SJCRH30 (cell line): ENCODE measurements at regions not wholly inside any gene's neighbourhood (a gene's known extent, or its start where the extent isn't known, plus 50 kb on each side); places are given as distances from the start of the nearest gene placed in this dataset.
"Not testable (repeated sequence)": the region's sequence is repeated elsewhere in the genome, so short reads cannot be mapped to it uniquely, and the experiment has no call there.

Experiments used
- DNase-seq, 2 experiments: peaks; one replicate each; pipeline ENCODE4 v3.0.0-alpha.2; 2015 to 2020
- H3K27ac ChIP-seq: fragments of 250-450 bp; sonication (Bioruptor Pico); 2 replicates; pipeline ENCODE4 v1.5.1; 2020; ENCODE audit warnings: mild to moderate bottlenecking, moderate library complexity
- H3K27me3 ChIP-seq: fragments of 250-450 bp; sonication (Bioruptor Pico); 2 replicates; pipeline ENCODE4 v1.5.1; 2020; ENCODE audit warnings: mild to moderate bottlenecking, moderate library complexity
- H3K36me3 ChIP-seq: fragments of 250-450 bp; sonication (Bioruptor Pico); 2 replicates; pipeline ENCODE4 v1.5.1; 2020; ENCODE audit warnings: mild to moderate bottlenecking, moderate library complexity
- H3K4me1 ChIP-seq: fragments of 250-450 bp; sonication (Bioruptor Pico); 2 replicates; pipeline ENCODE4 v1.5.1; 2020; ENCODE audit warnings: mild to moderate bottlenecking, moderate library complexity
- H3K4me3 ChIP-seq: fragments of 250-450 bp; sonication (Bioruptor Pico); 2 replicates; pipeline ENCODE4 v1.5.1; 2020; ENCODE audit warnings: mild to moderate bottlenecking, moderate library complexity
- H3K9me3 ChIP-seq: fragments of 250-450 bp; sonication (Bioruptor Pico); replicated peaks from 2 replicates; pipeline ENCODE4 v1.5.1; 2020; ENCODE audit warnings: mild to moderate bottlenecking, moderate library complexity

DNA sequence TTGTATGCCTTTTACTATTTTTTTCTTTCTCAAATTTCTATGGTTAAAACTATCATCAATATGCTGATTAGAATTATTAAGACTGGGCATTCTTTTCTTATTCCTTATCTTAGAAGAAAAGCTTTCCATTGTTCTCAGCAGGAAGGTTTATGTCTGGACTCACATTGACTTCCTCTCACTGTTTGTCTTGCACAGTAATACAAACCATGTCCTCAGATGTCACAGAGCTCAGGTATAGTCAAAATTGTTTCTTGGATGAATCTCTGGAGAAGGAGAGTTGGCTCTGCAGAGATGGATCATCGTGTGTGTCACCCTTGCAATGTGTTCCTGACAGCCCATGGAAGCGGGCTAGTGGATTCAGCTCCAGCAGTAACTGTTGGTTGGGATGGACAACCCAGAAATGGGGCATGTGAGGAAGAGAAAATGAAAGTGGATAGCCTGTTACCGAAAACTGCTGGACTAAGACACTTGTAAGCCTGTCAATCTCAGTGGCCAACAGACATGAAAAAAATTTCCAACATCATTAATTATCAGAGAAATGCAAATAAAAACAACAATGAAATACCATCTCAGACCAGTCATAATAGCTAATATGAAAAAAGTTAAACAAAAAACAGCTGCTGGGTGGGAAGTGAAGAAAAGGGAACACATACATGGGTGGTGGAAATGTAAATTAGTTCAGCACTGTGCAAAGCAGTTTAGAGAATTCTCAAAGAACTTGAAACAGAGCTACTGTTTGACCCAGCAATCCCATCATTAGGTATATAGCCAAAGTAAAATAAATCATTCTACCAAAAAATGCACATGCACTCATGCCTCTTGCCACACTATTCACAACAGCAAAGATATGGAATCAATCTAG lies 967.8 kb downstream of the TMEM121 start:
- no peak overlapping the region for H3K27ac ChIP-seq
- H3K36me3 ChIP-seq: no peaks in the 10 kb centered on the region
- H3K4me1 ChIP-seq: no peaks in the 10 kb centered on the region
- no peaks in the 10 kb centered on the region for H3K27me3 ChIP-seq
- no peak overlapping the region for H3K4me3 ChIP-seq
- no peaks in the 10 kb centered on the region for H3K9me3 ChIP-seq
- no peak for DNase-seq

DNA sequence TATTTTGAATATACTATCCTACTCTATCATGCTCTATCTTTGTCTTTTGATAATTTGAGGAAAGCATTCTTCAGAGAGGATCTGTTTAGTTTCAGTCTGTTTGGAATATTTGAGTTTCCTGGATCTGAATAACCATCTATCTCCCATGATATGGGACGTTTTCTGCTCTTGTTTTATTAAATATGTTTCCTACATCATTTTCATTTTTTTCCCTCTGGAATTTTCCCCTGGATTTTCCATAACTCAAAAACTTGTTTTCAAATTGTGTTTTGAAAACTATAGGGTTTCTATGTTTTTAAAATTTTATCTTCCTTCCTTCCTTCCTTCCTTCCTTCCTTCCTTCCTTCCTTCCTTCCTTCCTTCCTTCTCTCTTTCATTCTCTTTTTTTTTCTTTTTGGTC lies 974.2 kb downstream of the TMEM121 start:
- Histone ChIP-seq H3K27ac (no peak overlapping the region), H3K4me3 (no peak overlapping the region), H3K9me3 (no peaks in the 10 kb centered on the region), H3K27me3 (0 out of 2 replicates have a peak, but pooled peaks cover 10% of the 10 kb centered on the region), H3K36me3 (no peaks in the 10 kb centered on the region), H3K4me1 (no peaks in the 10 kb centered on the region)
- DNase-seq: no peak

DNA sequence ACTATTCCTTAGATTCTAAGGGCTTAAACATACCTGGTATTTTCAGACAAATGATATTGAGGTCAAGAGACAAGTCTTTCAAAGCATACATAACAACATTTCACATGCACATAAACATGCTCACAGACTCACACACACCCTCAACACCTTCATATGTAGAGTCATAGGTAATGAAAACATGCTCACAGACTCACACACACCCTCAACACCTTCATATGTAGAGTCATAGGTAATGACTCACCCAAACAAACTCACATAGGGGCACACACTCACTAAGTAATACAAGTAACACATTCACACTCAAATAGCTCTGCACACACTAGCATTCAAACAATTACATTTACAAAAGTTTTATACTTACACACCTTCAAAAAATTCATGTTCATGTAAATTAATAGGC lies 975.5 kb downstream of the TMEM121 start:
- Histone ChIP-seq H3K9me3 (no peaks in the 10 kb centered on the region), H3K36me3 (no peaks in the 10 kb centered on the region), H3K27me3 (0 out of 2 replicates have a peak, but pooled peaks cover 10% of the 10 kb centered on the region), H3K4me1 (no peaks in the 10 kb centered on the region), H3K4me3 (no peak overlapping the region), H3K27ac (no peak overlapping the region)
- no peak for DNase-seq

DNA sequence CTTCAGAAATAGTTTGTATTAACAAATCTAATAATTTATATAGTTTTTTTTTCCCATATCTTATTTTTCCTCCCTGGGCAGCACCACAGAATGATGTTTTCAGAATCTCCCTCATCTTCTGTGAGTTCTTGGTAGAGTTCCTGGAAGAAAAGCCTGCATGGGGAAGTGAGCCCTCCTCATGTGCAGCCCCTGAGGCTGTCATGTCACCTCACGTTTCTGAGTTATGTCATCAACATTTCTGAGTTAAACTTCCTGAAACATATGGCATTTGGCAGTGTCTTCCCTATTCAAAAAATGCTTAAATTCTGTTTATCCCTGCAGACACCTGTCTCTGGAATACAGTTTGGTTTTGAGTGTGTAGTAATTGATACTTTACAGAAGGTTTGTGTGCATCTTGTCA lies 979.0 kb downstream of the TMEM121 start:
- no peak overlapping the region for H3K4me3 ChIP-seq
- H3K27ac ChIP-seq: no peak overlapping the region
- no peak for DNase-seq
- H3K27me3 ChIP-seq: 0 out of 2 replicates have a peak, but pooled peaks cover 10% of the 10 kb centered on the region
- no peaks in the 10 kb centered on the region for H3K9me3 ChIP-seq
- no peaks in the 10 kb centered on the region for H3K4me1 ChIP-seq
- no peaks in the 10 kb centered on the region for H3K36me3 ChIP-seq

DNA sequence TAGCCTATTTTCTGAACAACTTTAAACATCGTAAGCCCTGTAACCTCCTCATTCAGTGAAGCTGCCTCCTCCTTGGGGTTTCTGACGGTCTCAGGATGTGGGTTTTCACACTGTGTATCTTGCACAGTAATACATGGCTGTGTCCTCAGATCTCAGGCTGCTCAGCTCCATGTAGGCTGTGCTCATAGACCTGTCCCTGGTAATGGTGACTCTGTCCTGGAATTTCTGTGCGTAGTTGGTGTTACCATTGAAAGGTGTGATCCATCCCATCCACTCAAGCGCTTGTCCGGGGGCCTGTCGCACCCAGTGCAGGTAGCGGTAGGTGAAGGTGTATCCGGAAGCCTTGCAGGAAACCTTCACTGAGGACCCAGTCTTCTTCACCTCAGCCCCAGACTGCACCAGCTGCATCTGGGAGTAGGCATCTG lies 980.5 kb downstream of the TMEM121 start:
- no peak for DNase-seq

DNA sequence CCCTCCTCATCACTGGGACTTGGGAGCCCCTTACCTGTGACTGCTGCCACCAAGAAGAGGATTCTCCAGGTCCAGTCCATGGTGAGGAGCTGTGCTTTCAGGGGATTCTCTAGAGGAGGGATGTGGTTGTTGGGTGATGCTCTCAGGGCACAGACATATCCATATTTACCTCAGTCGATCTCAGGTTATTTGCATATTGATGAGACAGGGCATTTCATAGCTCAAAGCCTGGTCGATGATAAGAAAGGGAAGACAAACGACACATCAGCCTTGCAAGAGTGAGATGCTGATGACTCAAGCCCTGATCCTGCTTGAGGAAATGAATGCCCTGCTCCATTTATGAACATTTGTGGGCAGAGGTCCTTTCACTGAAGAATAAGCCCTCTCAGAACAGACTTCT lies 981.0 kb downstream of the TMEM121 start:
- DNase-seq: no peak
- Histone ChIP-seq H3K9me3 (no peaks in the 10 kb centered on the region), H3K36me3 (no peaks in the 10 kb centered on the region), H3K27me3 (0 out of 2 replicates have a peak, but pooled peaks cover 10% of the 10 kb centered on the region), H3K4me1 (no peaks in the 10 kb centered on the region), H3K4me3 (no peak overlapping the region), H3K27ac (no peak overlapping the region)

More for the DNA sequence above, 980.5 kb downstream of the TMEM121 start:
- H3K36me3 ChIP-seq: no peaks in the 10 kb centered on the region
- H3K4me1 ChIP-seq: no peaks in the 10 kb centered on the region
- H3K9me3 ChIP-seq: no peaks in the 10 kb centered on the region
- no peak overlapping the region for H3K4me3 ChIP-seq
- H3K27me3 ChIP-seq: 0 out of 2 replicates have a peak, but pooled peaks cover 10% of the 10 kb centered on the region
- H3K27ac ChIP-seq: no peak overlapping the region

DNA sequence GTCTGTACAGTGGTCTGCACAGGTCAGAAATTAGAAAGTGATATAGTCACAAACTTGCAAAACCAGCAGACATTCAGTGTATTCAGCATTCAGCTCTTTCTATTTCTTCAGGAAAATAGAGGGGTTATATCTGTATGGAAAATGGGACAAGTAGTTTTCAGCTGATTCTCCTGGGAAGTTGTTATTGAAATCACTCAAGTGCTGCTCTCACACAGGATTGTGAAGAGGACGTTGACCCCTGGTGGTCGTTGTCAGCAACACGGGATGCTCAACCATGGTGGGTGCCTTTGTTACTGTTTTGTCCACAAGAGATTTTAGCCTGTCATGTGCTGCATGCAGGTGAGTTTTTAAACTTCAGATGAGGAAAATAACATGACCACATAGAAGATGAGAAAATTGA lies 981.8 kb downstream of the TMEM121 start:
- DNase-seq: no peak
- no peaks in the 10 kb centered on the region for H3K36me3 ChIP-seq
- no peak overlapping the region for H3K4me3 ChIP-seq
- no peak overlapping the region for H3K27ac ChIP-seq
- H3K4me1 ChIP-seq: no peaks in the 10 kb centered on the region
- 0 out of 2 replicates have a peak, but pooled peaks cover 10% of the 10 kb centered on the region for H3K27me3 ChIP-seq
- H3K9me3 ChIP-seq: no peaks in the 10 kb centered on the region

DNA sequence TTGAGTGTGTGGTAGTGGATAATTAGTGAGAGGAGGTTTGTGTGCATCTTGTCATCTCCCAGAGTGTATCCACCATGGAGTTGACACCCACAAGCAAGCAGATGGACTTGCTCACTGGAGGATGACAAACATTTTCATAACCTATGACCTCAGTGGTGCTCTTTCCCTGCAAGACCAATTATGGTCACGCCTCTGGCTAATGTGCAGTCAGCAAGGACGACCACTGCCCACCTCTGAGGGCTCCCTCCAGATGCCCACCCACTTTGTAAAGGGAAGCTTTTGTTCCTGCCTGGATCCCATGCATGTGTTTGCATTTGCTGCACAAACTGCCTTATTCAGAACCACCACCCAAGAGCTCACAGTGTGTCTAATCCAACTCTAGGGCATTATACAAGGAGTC lies 982.8 kb downstream of the TMEM121 start:
- Histone ChIP-seq H3K27me3 (0 out of 2 replicates have a peak, but pooled peaks cover 7% of the 10 kb centered on the region), H3K27ac (no peak overlapping the region), H3K4me3 (no peak overlapping the region), H3K36me3 (no peaks in the 10 kb centered on the region), H3K9me3 (no peaks in the 10 kb centered on the region), H3K4me1 (no peaks in the 10 kb centered on the region)
- DNase-seq: no peak

DNA sequence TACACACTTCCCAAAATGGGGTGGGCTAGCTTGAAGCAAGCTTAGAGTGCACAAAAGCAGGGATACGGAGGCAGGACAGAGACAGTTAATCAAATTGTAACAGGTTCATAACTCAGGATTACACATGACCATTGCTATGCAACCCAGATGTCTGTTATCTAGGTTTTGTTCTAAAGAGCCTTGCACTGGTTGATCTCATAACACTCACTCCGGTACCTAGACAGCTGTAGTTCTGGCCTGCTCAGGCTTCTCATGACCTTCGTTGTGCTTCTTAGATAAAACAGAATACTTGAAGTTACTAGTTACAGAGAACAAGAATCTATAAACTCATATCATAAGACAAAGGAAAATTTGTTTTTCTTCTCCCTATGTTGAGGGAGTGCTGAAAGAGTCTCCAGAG lies 983.4 kb downstream of the TMEM121 start:
- Histone ChIP-seq H3K4me3 (no peak overlapping the region), H3K4me1 (no peaks in the 10 kb centered on the region), H3K27ac (no peak overlapping the region), H3K27me3 (0 out of 2 replicates have a peak, but pooled peaks cover 7% of the 10 kb centered on the region), H3K9me3 (no peaks in the 10 kb centered on the region), H3K36me3 (no peaks in the 10 kb centered on the region)
- no peak for DNase-seq

DNA sequence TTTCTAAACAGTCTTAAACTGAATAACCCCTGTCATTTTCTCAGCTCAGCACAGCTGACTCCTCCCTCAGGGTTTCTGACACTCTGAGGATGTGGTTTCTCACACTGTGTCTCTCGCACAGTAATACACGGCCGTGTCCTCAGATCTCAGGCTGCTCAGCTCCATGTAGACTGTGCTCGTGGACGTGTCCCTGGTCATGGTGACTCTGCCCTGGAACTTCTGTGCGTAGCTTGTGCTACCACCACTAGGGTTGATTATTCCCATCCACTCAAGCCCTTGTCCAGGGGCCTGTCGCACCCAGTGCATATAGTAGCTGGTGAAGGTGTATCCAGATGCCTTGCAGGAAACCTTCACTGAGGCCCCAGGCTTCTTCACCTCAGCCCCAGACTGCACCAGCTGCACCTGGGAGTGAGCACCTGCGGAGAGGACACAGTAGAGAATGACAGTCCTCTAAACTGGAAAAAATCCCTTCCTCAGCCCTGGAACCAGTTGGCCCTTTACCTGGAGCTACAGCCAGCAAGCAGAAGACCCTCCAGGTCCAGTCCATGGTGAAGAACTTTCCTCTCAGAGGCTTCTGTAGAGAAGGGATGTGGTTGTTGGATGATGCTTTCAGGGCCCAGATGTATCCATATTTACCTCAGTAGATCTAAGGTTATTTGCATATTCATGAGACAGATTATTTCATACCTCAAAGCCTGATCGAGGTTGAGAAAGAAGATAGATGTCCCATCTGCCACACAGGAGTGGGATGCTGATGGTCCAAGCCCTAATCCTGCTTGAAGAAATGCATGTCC lies 984.8 kb downstream of the TMEM121 start:
- no peaks in the 10 kb centered on the region for H3K9me3 ChIP-seq
- H3K36me3 ChIP-seq: no peaks in the 10 kb centered on the region
- H3K4me3 ChIP-seq: no peak overlapping the region
- DNase-seq: no peak
- H3K27me3 ChIP-seq: no peaks in the 10 kb centered on the region
- no peak overlapping the region for H3K27ac ChIP-seq
- no peaks in the 10 kb centered on the region for H3K4me1 ChIP-seq

DNA sequence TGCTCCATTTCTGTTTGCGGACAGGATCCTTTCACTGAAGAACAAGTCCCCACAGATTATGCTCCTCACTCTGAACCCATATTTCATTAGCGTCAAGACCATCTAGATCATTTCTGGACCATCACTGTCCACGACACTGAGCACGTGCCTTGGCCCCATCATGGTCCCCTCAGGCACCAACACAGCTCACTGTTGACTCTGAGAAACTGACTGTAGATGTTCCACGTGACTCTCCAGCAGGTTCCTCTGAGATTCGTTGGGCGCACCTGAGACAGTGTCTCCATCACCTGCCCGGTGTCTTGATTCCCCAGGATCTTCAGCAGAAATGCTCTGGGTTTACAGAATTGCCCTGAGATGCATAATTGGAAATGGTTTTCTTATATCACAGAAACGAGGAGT lies 985.4 kb downstream of the TMEM121 start:
- H3K36me3 ChIP-seq: no peaks in the 10 kb centered on the region
- no peak overlapping the region for H3K4me3 ChIP-seq
- H3K4me1 ChIP-seq: no peaks in the 10 kb centered on the region
- no peak overlapping the region for H3K27ac ChIP-seq
- no peaks in the 10 kb centered on the region for H3K9me3 ChIP-seq
- H3K27me3 ChIP-seq: no peaks in the 10 kb centered on the region
- no peak for DNase-seq

DNA sequence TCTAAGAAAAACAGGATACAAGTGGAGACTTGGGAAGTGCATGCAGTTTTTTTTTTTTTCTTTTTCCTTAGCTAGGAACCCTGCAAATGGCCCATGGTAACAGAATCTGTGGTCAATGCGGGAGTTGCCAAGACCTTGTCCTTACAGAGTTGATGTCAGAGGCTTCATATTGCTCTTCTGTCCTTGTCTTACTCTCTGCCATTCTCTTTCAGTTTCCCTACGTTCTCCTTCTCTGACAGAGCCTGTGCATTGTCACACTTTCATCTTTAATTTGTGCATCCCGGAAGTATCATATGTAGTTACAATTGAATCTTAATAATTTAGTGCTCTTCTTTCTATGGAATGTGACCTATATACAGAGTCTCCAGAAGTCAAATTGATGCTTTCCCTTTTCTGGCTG lies 986.9 kb downstream of the TMEM121 start:
- no peaks in the 10 kb centered on the region for H3K4me1 ChIP-seq
- no peaks in the 10 kb centered on the region for H3K36me3 ChIP-seq
- no peak overlapping the region for H3K4me3 ChIP-seq
- no peak for DNase-seq
- H3K27me3 ChIP-seq: no peaks in the 10 kb centered on the region
- H3K27ac ChIP-seq: no peak overlapping the region
- H3K9me3 ChIP-seq: no peaks in the 10 kb centered on the region

DNA sequence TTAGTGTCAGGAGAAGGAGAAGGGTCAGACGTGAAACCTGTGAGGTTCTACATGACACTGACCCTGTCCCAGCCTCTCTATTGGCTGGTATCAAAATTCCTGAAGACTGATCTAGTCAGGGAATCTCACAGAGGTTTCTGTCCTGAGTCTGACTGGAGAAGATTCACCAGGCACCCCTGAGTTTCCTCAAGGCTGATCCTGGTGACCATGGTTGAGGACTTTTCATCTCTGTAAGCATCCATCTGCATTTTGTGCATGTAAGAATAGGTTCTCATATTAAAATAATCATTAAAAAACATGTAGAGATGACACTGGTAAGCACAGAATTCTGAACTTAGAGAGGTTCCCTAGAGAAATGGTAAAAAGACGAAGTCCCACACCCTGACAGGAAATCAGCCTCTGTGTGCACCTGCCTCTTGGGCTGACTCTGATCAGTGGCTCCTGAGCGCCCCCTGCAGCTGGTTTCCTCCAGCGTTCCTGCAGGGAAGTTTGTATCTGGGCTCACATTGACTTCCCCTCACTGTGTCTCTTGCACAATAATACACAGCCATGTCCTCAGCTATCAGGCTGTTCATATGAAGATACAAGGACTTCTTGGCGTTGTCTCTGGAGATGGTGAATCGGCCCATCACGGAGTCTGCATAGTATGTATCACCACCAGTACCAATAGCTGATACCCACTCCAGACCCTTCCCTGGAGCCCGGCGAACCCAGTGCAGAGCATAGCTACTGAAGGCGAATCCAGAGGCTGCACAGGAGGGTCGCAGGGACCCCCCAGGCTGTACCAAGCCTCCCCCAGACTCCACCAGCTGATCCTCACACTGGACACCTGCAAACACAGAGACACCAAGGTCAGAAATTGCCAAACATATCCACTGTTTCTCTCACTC lies 991.9 kb downstream of the TMEM121 start:
- Histone ChIP-seq H3K27ac (no peak overlapping the region), H3K4me1 (no peaks in the 10 kb centered on the region), H3K27me3 (no peaks in the 10 kb centered on the region), H3K9me3 (no peaks in the 10 kb centered on the region), H3K4me3 (no peak overlapping the region), H3K36me3 (no peaks in the 10 kb centered on the region)
- peak; percentile 17 to 33 for DNase-seq

DNA sequence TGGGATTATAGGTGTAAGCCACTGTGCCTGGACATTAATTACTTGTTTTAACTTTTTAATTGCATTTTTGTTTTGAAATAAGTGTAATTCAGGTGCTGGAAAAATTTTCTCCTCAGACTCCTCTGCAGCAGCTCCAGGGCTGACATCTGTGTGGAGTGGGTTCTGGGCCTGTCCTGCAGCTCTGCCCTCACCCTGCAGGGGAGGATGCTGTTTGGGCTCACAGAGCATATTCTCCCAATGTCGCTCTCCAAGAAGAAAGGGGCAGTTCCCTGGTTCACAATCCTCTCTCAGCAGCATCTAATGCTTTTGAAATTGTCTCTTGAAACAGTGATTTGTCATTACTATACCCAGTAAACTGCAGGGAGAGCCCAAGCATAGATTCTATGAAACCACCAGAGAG lies 995.7 kb downstream of the TMEM121 start:
- H3K9me3 ChIP-seq, H3K4me3 ChIP-seq, H3K4me1 ChIP-seq, H3K36me3 ChIP-seq, DNase-seq, H3K27me3 ChIP-seq, H3K27ac ChIP-seq: not testable (repeated sequence)
